Kidney glomerular epithelial cell (primary cell): ENCODE measurements at regions not wholly inside any gene's neighbourhood (a gene's known extent, or its start where the extent isn't known, plus 50 kb on each side); places are given as distances from the start of the nearest gene placed in this dataset.

Experiments
- DNase-seq: peaks from one replicate; lab custom pipeline; 2025; lab: John Stamatoyannopoulos, UW

GRCh38 chr17:77321649-77322513, 181.1 kb downstream of the SEC14L1 start:
- no peak for DNase-seq

DNA sequence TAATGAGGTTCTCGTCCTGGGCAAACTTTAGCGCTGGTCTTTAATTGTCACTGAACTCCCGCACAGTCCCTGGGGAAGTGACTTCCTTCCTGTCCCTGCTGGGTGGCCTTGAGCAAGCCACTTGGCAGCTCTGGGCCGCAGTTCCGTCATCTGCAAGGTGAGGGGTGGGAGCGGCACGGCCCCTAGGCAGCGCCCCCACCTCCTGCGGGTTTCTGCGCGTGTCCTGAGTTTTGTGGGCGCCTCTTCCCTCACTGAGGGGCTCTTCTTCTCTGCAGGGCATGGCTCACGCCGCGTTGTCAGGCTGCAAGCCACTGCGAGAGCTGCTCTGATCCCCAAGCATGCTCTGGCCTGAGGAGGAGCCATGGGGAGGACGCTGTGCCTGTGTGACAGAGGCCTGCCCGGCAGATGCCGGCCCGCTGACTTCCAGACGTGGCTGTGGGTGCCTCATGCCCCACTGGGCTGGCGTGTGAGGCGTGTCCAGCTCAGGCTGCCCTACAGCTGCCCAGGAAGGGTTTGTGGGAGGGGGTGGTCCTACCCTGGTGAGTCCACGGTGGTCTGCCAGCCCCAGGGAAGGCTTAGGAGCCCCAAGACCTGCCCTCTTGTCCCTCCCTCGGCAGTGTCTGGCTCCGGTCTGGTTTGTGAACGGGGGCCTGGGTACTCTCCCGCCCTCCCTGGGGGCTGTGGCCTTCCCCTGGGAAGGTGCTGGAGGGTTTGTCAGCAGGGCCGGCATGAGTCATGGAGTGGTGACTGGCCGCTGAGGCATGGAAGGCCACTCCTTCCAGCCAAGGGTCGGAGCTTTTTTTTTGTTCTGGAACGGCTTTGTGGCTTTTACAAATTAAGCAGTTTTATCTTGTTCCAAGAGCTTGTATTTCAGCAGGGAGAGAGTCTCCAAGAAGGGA, 182.0 kb downstream of the SEC14L1 start:
- DNase-seq = peak; percentile 95

GRCh38 chr17:77323413-77324171, 182.8 kb downstream of the SEC14L1 start:
- no peak for DNase-seq

GRCh38 chr17:77324227-77324626, 183.5 kb downstream of the SEC14L1 start:
- DNase-seq = no peak

DNA sequence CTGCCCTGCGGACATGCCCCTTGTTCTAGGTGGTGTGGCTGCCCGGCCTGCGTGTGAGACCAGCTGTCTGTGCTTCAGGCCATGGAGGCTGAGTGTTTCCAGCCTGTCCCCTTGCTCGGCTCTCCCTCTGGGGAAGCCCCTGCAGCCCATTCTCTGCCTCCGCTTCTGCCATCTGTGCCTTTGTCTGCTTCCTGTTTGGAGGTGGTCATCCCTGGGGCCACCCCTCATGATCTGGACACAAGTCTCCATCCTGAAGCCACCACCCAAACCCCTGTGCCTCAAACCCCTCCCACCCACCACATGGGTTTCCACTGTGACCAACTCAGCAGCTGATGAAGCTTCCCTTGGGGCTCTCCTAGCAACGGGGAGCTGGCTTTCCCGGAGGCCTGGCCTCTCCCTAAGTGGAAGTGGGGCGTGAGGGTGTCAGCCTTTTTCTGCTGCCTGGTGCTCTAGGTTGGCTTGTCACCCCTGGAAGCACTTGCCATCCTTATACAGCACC, 184.9 kb downstream of the SEC14L1 start:
- DNase-seq = no peak

- no peak for DNase-seq
These were observed 185.4 kb downstream of the SEC14L1 start for GRCh38 chr17:77326076-77326591.

DNA sequence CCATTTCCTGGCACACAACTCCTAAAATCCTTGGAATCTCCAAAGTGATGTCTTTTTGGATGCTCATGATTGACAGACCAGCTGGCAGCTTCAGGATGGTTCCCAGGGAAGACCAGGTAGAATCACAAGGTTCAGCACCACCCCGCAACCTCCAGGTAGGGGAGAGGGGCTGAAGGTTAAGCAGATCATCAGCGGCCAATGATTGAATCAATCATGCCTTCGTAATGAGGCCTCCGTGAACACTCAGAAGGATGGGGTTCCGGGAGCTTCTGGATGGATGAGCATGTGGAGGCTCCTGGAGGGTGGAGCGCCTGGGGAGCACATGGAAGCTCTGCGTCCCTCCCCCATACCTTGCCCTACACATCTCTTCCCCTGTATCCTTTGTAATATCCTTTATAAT, 185.9 kb downstream of the SEC14L1 start:
- DNase-seq = no peak

DNA sequence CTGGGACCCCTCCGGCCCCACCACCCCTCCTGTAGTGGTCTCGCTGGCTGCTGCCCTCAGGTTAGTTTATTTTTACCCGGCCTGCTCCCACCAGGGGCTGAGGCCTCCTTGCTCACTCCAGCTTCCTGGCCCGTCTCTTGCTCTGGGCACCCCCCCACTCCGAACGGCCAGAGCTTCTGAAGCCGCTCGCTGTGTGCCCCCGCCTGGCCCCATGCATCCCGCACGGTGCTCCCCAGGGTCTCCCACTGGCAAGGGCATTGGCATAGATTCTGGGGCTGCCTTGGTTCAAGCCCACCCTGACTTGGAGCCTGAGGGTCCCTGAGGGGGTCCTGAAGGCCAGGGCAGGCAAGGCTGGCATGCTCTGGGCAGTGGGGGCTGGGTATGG, 186.4 kb downstream of the SEC14L1 start:
- DNase-seq = no peak

DNA sequence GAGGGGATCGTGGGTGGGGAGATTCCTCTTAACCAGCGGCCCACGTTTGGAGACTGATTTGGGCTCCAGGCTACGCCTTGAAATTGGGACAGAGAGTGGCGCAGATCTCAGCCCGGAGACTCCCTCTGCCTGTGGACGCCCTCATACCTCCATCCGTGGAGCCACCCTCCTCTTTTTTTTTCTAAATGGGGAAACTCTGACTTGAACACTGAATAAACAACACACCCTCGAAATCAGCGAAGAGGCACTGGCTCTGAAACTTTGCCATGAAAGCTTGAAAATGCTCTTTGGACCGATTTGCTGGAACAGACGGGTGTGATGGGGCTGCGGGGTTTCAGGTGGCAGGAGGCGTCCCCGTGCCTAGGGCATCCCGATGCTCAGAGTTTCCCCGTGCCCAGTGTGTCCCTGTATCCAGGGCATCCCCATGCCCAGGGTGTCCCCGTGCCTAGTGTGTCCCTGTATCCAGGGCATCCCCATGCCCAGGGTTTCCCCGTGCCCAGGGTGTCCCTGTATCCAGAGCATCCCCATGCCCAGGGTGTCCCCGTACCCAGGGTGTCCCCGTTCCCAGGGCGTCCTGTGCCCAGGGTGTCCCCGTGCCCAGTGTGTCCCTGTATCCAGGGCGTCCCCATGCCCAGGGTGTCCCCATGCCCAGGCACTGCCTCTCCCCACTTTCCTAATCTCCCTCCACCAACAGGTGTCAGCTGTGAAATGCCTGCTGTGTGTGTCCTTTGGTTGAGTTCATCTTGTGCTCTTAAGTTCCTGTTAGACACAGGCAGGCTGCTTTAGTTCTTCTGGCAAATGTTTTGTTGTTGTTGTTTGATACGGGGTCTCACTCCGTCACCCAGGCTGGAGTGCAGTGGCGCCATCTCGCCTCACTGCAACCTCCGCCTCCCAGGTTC, 187.0 kb downstream of the SEC14L1 start:
- no peak for DNase-seq

- no peak for DNase-seq
These were observed 188.3 kb downstream of the SEC14L1 start for GRCh38 chr17:77328823-77329740.

- no peak for DNase-seq
These were observed 189.2 kb downstream of the SEC14L1 start for GRCh38 chr17:77329741-77330531.

- no peak for DNase-seq
These were observed 189.9 kb downstream of the SEC14L1 start for GRCh38 chr17:77330602-77331081.

DNA sequence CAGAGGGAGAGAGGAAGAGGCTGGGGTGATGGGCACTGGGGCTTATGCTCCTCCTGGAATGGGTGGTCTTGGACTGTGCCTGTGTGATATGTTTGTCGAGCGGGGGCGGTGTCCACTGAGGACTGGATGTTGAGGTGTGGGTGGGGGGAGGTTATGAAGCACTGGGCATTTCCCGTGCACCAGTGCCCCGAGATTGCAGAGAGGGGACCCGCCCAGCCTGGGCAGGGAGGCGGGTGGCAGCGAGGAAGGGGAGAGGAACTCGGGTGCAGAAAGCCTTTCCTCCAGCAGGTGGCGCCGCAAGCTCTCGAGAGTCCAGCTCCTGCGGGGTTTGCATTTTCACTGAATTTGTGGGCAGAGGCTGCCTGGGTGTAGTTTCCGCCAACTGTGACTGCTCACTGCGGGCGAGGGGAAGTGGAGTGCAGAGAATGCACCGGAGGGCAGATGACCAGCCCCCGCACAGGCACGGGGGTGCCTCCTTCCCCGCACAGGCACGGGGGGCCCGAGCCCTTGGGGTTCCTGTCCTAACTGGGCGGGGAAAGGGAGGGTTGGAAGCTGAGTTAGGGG, 190.6 kb downstream of the SEC14L1 start:
- peak; percentile 86 for DNase-seq

GRCh38 chr17:77332034-77332971, 191.5 kb downstream of the SEC14L1 start:
- DNase-seq = no peak

- DNase-seq = no peak
These were observed 192.4 kb downstream of the SEC14L1 start for GRCh38 chr17:77332981-77333685.

DNA sequence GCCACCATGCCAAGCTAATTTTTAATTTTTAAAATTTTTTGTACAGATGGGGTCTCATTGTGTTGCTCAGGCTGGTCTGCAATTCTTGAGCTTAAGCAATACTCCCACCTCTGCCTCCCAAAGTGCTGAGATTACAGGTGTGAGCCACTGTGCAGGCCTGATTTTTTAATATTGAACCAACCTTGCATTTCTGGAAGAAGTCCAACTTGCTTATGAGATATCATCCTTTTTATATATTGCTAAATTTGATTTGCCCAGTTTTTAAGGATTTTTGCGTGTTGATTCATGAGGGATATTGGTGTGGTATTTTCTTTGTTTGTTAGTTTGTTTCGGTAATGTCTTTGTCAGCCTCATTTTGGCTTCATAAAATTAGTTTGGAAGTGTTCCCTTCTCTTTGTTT, 196.4 kb downstream of the SEC14L1 start:
- DNase-seq = no peak
